ENCODE measurements at regions not wholly inside any gene's neighbourhood (a gene's known extent, or its start where the extent isn't known, plus 50 kb on each side); places are given as distances from the start of the nearest gene placed in this dataset.
"Not testable (repeated sequence)": the region's sequence is repeated elsewhere in the genome, so short reads cannot be mapped to it uniquely, and the experiment has no call there.

DNA sequence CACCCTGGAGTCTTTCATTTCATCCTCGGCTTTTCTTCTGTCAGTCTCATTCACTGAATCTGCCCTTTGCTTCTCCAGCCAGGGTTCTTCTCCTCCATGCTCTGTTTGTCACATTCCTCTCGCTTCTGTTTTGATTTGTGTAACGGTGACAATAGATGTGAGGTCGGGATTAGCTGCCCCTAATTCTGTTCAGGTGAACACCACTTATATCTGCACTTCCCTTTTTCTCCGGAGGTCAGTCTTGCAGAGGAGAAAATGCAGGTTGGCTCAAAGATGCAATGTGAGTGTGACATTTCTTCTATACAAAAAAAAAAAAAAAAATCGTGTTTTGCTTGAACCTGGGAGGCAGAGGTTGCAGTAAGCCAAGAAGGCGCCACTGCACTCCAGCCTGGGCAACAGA lies 262.9 kb downstream of the ASMT start:
- Histone ChIP-seq H3K4me3 (no peak overlapping the region), H3K4me1 (no peaks in the 10 kb centered on the region), H3K9me3 (no peaks in the 10 kb centered on the region), H3K27ac (no peak overlapping the region), H3K27me3 (no peaks in the 10 kb centered on the region), H3K36me3 (no peaks in the 10 kb centered on the region)
- intact Hi-C loops (cut with DNase I; ENCODE audit: low total_unique reads): no loop called here
- no peak for DNase-seq
- no peak for TF ChIP-seq CTCF (IDR thresholded peaks at IDR 0.05)

DNA sequence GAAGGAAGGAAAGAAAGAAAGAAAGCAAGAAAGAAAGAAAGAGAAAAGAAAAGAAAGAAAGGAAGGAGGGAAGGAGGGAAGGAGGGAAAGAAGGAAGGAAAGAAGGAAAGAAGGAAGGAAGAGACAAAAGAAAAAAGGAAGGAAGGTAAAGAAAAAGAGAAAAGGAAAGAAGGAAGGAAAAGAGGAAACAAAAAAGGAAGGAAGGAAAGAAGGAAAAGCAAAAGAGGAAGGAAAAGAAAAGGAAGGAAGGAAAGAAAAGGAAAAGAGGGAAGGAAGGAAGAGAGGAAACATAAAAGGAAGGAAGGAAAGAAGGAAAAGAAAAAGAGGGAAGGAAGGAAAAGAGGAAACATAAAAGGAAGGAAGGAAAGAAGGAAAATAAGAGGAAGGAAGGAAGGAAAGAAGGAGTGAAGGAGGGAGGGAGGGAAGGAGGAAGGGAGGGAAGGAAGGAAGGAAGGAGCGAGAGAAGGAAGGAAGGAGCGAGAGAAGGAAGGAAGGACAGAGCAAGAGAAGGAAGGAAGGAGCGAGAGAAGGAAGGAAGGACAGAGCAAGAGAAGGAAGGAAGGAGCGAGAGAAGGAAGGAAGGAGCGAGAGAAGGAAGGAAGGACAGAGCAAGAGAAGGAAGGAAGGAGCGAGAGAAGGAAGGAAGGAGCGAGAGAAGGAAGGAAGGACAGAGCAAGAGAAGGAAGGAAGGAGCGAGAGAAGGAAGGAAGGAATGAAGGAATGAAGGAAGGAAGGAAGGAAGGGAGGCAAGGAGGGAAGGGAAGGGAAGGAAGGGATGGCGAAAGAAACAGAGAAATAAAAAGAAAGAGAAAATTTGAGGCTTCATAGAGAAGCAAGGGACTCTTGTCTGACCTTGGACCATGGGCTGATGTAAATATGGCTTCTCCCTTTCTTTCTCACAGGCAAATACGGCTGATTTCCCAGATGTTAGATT lies 266.3 kb downstream of the ASMT start:
- H3K9me3 ChIP-seq; H3K4me1 ChIP-seq; H3K36me3 ChIP-seq; H3K4me3 ChIP-seq; DNase-seq; intact Hi-C loops (cut with DNase I; ENCODE audit: low total_unique reads); H3K27me3 ChIP-seq; H3K27ac ChIP-seq: not testable (repeated sequence)

DNA sequence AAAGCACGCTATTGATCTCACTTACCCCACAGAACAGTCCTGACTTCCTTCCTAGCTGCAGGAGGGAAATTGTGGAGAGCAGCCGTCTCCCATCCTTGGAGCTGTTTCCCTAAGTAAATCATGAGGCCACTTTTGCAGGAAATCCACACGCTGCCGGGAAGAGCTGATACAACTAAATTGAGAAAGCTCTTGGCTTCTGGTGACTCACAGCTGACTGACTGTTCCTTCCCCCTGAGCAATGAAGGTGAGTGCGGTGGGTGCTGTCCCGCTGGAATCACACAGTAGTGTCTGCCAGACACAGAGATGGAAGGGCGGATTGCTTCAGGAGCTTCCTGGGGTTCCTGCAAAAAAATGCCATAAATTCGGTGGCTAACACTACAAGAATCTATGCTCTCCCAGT lies 268.9 kb downstream of the ASMT start:
- Histone ChIP-seq H3K4me3 (no peak overlapping the region), H3K27ac (no peak overlapping the region), H3K9me3 (peaks cover 0 to 4% (median 0%) of the 10 kb centered on the region in 3 donors), H3K36me3 (no peaks in the 10 kb centered on the region), H3K4me1 (no peaks in the 10 kb centered on the region), H3K27me3 (no peaks in the 10 kb centered on the region)
- TF ChIP-seq CTCF (IDR thresholded peaks at IDR 0.05): no peak
- DNase-seq: no peak
- intact Hi-C loops (cut with DNase I; ENCODE audit: low total_unique reads): no loop called here

- intact Hi-C loops (cut with DNase I; ENCODE audit: low total_unique reads): no loop called here
- Histone ChIP-seq H3K27ac (no peak overlapping the region), H3K36me3 (no peaks in the 10 kb centered on the region), H3K27me3 (no peaks in the 10 kb centered on the region), H3K9me3 (peaks cover 0 to 4% (median 0%) of the 10 kb centered on the region in 3 donors), H3K4me1 (no peaks in the 10 kb centered on the region), H3K4me3 (no peak overlapping the region)
- DNase-seq: no peak
- no peak for TF ChIP-seq CTCF (IDR thresholded peaks at IDR 0.05)
These were observed 269.6 kb downstream of the ASMT start for GRCh38 chrX:1884446-1884845.

GRCh38 chrX:1885116-1885515 lies 270.3 kb downstream of the ASMT start:
- TF ChIP-seq CTCF (IDR thresholded peaks at IDR 0.05): no peak
- Histone ChIP-seq H3K4me1 (no peaks in the 10 kb centered on the region), H3K36me3 (no peaks in the 10 kb centered on the region), H3K4me3 (no peak overlapping the region), H3K27me3 (no peaks in the 10 kb centered on the region), H3K27ac (no peak overlapping the region), H3K9me3 (peaks cover 0 to 4% (median 0%) of the 10 kb centered on the region in 3 donors)
- intact Hi-C loops (cut with DNase I; ENCODE audit: low total_unique reads): no loop called here
- no peak for DNase-seq

DNA sequence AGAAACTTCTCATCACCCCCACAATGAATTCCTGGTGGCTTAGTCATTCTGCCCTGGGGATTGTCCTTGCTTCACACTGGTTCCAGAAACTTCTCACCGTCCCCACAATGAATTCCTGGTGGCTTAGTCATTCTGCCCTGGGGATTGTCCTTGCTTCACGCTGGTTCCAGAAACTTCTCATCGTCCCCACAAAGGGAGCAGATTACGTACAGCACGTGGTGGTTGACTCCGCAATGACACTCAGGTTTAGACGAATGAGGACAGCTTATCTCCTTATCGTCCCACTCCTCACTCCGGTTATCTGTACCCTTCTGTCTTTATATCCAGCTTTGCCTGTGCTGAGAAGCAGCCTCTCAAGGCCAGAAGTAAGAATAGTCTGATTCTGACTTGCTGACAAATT lies 273.4 kb downstream of the ASMT start:
- H3K4me3 ChIP-seq; H3K27me3 ChIP-seq; H3K4me1 ChIP-seq; H3K9me3 ChIP-seq; intact Hi-C loops (cut with DNase I; ENCODE audit: low total_unique reads); H3K36me3 ChIP-seq; H3K27ac ChIP-seq; DNase-seq: not testable (repeated sequence)

DNA sequence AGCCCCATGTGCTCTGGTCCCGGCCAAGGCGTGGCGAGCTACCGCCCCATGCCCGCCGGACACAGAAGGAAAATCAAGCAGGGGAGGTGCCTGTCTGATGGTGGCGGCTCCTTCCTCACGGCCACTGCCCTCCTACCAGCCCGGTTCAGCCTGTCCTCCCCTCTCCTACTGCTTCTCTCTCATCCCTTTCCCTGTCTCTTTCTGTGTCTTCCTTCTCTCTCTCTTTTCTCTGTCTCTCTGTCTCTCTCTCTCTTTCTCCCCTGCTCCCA lies 279.1 kb downstream of the ASMT start:
- H3K9me3 ChIP-seq: peaks cover 0 to 8% (median 0%) of the 10 kb centered on the region in 3 donors
- H3K4me3 ChIP-seq: no peak overlapping the region
- no peaks in the 10 kb centered on the region for H3K36me3 ChIP-seq
- peaks cover 0 to 4% of the 10 kb centered on the region in 2 donors for H3K27me3 ChIP-seq
- DNase-seq: no peak
- no peaks in the 10 kb centered on the region for H3K4me1 ChIP-seq
- intact Hi-C loops (cut with DNase I; ENCODE audit: low total_unique reads): no loop called here
- no peak for TF ChIP-seq CTCF (IDR thresholded peaks at IDR 0.05)
- no peak overlapping the region for H3K27ac ChIP-seq
